K562 (cell line): ENCODE measurements at regions not wholly inside any gene's neighbourhood (a gene's known extent, or its start where the extent isn't known, plus 50 kb on each side); places are given as distances from the start of the nearest gene placed in this dataset.
A peak's percentile ranks its signal among the peaks of the same experiment; 100 is the strongest.

ENCODE experiments used
- BACH1 ChIP-seq: fragments of 200-800 bp; sonication (Bioruptor generic); IDR thresholded peaks from 2 replicates; pipeline ENCODE4 v1.6.1; 2016; ENCODE audit warnings: missing genetic modification characterization, missing compliant biosample characterization
- C11orf30 ChIP-seq: fragments of 450-650 bp; IDR thresholded peaks from 2 replicates; pipeline ENCODE4 v1.6.1; 2016; ENCODE audit warnings: low read depth, mild to moderate bottlenecking
- CAMTA2 ChIP-seq: fragments of 250-450 bp; sonication (Bioruptor Pico); conservative IDR thresholded peaks from 2 replicates; pipeline ENCODE4 v1.5.1; 2022
- CCNT2 ChIP-seq: IDR thresholded peaks from 2 replicates; pipeline ENCODE4 v1.6.1; 2011; ENCODE audit warnings: borderline replicate concordance, low read depth, mild to moderate bottlenecking, moderate library complexity, mixed read lengths, low read length; ENCODE audit not compliant: insufficient read length; ENCODE audit errors: extremely low read depth
- ELF4 ChIP-seq: fragments of 450-650 bp; formaldehyde crosslinking; IDR thresholded peaks from 2 replicates; pipeline ENCODE4 v1.4.0; 2022; ENCODE audit warnings: missing genetic modification characterization
- EP300 ChIP-seq: IDR thresholded peaks from 2 replicates; pipeline ENCODE4 v1.6.1; 2012; ENCODE audit warnings: low read length, improper control_type of control experiment
- ETV1 ChIP-seq: fragments of 450-650 bp; conservative IDR thresholded peaks from 2 replicates; pipeline ENCODE4 v1.6.1; 2016; ENCODE audit warnings: missing genetic modification characterization, control low read depth, low read depth, missing compliant biosample characterization
- GABPB1 ChIP-seq: sonication (generic); formaldehyde crosslinking; IDR thresholded peaks from 2 replicates; pipeline ENCODE4 v1.8.0; 2022; ENCODE audit warnings: mild to moderate bottlenecking, missing genetic modification reagents
- JUN ChIP-seq, 2 experiments: sonication (generic) in 1 of 2; formaldehyde crosslinking in 1 of 2; IDR thresholded peaks; 2 replicates each; pipeline versions ENCODE4 v1.6.1 to v1.8.0; 2012 to 2022; ENCODE audit warnings: borderline replicate concordance in 2 of 2, mild to moderate bottlenecking in 2 of 2, improper control_type of control experiment in 1 of 2, low read depth in 1 of 2, low read length in 1 of 2, missing genetic modification reagents in 1 of 2
- KLF6 ChIP-seq: fragments of 250-450 bp; sonication (Bioruptor Pico); IDR thresholded peaks from 2 replicates; pipeline ENCODE4 v1.4.0; 2020; ENCODE audit warnings: mild to moderate bottlenecking, moderate library complexity, borderline replicate concordance
- MCM5 ChIP-seq: fragments of 450-650 bp; IDR thresholded peaks from 2 replicates; pipeline ENCODE4 v1.6.1; 2016; ENCODE audit warnings: low read depth
- MIER1 ChIP-seq: fragments of 450-650 bp; IDR thresholded peaks from 2 replicates; pipeline ENCODE4 v1.6.1; 2016; ENCODE audit warnings: antibody characterized with exemption, mild to moderate bottlenecking, low read depth
- PBX2 ChIP-seq, 2 experiments: IDR thresholded peaks in 1 of 2; conservative IDR thresholded peaks in 1 of 2; 2 replicates each; pipeline ENCODE4 v1.6.1; 2016; ENCODE audit warnings: low read depth in 2 of 2, mild to moderate bottlenecking in 1 of 2, missing compliant biosample characterization in 1 of 2, missing genetic modification characterization in 1 of 2, moderate library complexity in 1 of 2
- POLR2B ChIP-seq: fragments of 450-650 bp; IDR thresholded peaks from 2 replicates; pipeline ENCODE4 v1.6.1; 2018; ENCODE audit warnings: low read depth; ENCODE audit not compliant: partially characterized antibody
- PRMT5 ChIP-seq: sonication (generic); formaldehyde crosslinking; IDR thresholded peaks from 2 replicates; pipeline ENCODE4 v1.5.0; 2020; ENCODE audit warnings: missing genetic modification reagents
- PTTG1 ChIP-seq: fragments of 450-650 bp; IDR thresholded peaks from 2 replicates; pipeline ENCODE4 v1.6.1; 2016; ENCODE audit warnings: low read depth, mild to moderate bottlenecking, missing genetic modification characterization, missing compliant biosample characterization
- PYGO2 ChIP-seq: fragments of 450-650 bp; IDR thresholded peaks from 2 replicates; pipeline ENCODE4 v1.6.1; 2016; ENCODE audit warnings: mild to moderate bottlenecking, missing genetic modification characterization, moderate library complexity, missing compliant biosample characterization
- RBM34 ChIP-seq: fragments of 200-400 bp; formaldehyde crosslinking; IDR thresholded peaks from 2 replicates; pipeline ENCODE4 v1.6.1; 2018; ENCODE audit warnings: low read length, borderline replicate concordance; ENCODE audit not compliant: insufficient read depth
- RHOXF2B ChIP-seq: fragments of 250-450 bp; sonication (Bioruptor Pico); conservative IDR thresholded peaks from 2 replicates; pipeline ENCODE4 v1.5.1; 2021
- SNRNP70 ChIP-seq: fragments of 200-400 bp; formaldehyde crosslinking; optimal IDR thresholded peaks from 2 replicates; pipeline ENCODE3; 2017; ENCODE audit warnings: low read depth, low read length
- SRSF7 ChIP-seq: fragments of 200-400 bp; formaldehyde crosslinking; optimal IDR thresholded peaks from 2 replicates; pipeline ENCODE3; 2017; ENCODE audit warnings: mild to moderate bottlenecking, low read depth, low read length
- THRB ChIP-seq: fragments of 450-650 bp; formaldehyde crosslinking; conservative IDR thresholded peaks from 2 replicates; pipeline ENCODE4 v1.4.0; 2022; ENCODE audit warnings: mild to moderate bottlenecking, missing genetic modification characterization
- ZNF174 ChIP-seq: fragments of 250-450 bp; sonication (Bioruptor Pico); IDR thresholded peaks from 2 replicates; pipeline ENCODE4 v1.4.0; 2020; ENCODE audit warnings: mild to moderate bottlenecking
- ZNF232 ChIP-seq: sonication (generic); formaldehyde crosslinking; IDR thresholded peaks from 2 replicates; pipeline ENCODE4 v1.8.0; 2022; ENCODE audit warnings: mild to moderate bottlenecking, missing genetic modification reagents
- ZNF780A ChIP-seq: fragments of 250-450 bp; sonication (Bioruptor Pico); IDR thresholded peaks from 2 replicates; pipeline ENCODE4 v1.5.0; 2021; ENCODE audit warnings: mild to moderate bottlenecking
- ZSCAN32 ChIP-seq: fragments of 450-650 bp; formaldehyde crosslinking; IDR thresholded peaks from 2 replicates; pipeline ENCODE4 v1.4.0; 2020; ENCODE audit warnings: mild to moderate bottlenecking, moderate library complexity

- no peak for TF ChIP-seq SNRNP70
- TF ChIP-seq RHOXF2B = no peak
- TF ChIP-seq MCM5 = no peak
- TF ChIP-seq PBX2 (CRISPR knock-in tag; IDR thresholded peaks at IDR 0.05; ENCODE audit: low read depth) = no peak
- no peak for TF ChIP-seq PBX2 (tag; conservative IDR thresholded peaks at IDR 0.05; ENCODE audit: low read depth)
- no peak for TF ChIP-seq CCNT2
- TF ChIP-seq MIER1 = no peak
- no peak; the same call in 1 of the 2 replicates for TF ChIP-seq KLF6 (CRISPR knock-in tag)
- TF ChIP-seq ETV1 (tag) = no peak
- no peak for TF ChIP-seq JUN (IDR thresholded peaks at IDR 0.05; ENCODE audit: borderline replicate concordance, low read depth, low read length)
- no peak for TF ChIP-seq JUN (CRISPR knock-in tag; IDR thresholded peaks at IDR 0.05; ENCODE audit: borderline replicate concordance)
- TF ChIP-seq ZNF780A = no peak
- no peak for TF ChIP-seq THRB (CRISPR knock-in tag)
- no peak for TF ChIP-seq PRMT5 (CRISPR knock-in tag)
- no peak for TF ChIP-seq EP300
- no peak for TF ChIP-seq ZSCAN32 (CRISPR knock-in tag)
- TF ChIP-seq POLR2B = peak; percentile 49
- no peak for TF ChIP-seq ZNF174 (CRISPR knock-in tag)
- no peak for TF ChIP-seq BACH1 (tag)
- TF ChIP-seq CAMTA2 (CRISPR knock-in tag) = no peak
- 0 out of 2 replicates have a peak, but pooled peaks have one; percentile 13 for TF ChIP-seq ELF4 (CRISPR knock-in tag)
- no peak for TF ChIP-seq RBM34
- TF ChIP-seq PYGO2 (tag) = no peak
- no peak for TF ChIP-seq SRSF7
- peak; percentile 16; the same call in 1 of the 2 replicates for TF ChIP-seq C11orf30
- no peak for TF ChIP-seq GABPB1
- TF ChIP-seq PTTG1 (tag) = 0 out of 2 replicates have a peak, but pooled peaks have one; percentile 46
- TF ChIP-seq ZNF232 (CRISPR knock-in tag) = no peak
Measured at GRCh38 chr21:45593162-45594022, 50.1 kb upstream of the PCBP3 start (continued).
